D721Med (cell line): ENCODE measurements at regions not wholly inside any gene's neighbourhood (a gene's known extent, or its start where the extent isn't known, plus 50 kb on each side); places are given as distances from the start of the nearest gene placed in this dataset.
A peak's percentile ranks its signal among the peaks of the same experiment; 100 is the strongest.

Experiments used
- DNase-seq: peaks from one replicate; pipeline ENCODE4 v3.0.0; 2011; ENCODE audit warnings: low spot score; ENCODE audit not compliant: insufficient read length
- FAIRE-seq: peaks from 2 replicates; lab custom pipeline; 2011; peaks lifted over from hg19 to GRCh38; lab: Jason Lieb, UNC
- CTCF ChIP-seq: IDR thresholded peaks from 2 replicates; pipeline ENCODE4 v1.5.1; 2012; ENCODE audit warnings: mild to moderate bottlenecking, control low read depth; ENCODE audit not compliant: insufficient read depth; ENCODE audit errors: missing control alignments

DNA sequence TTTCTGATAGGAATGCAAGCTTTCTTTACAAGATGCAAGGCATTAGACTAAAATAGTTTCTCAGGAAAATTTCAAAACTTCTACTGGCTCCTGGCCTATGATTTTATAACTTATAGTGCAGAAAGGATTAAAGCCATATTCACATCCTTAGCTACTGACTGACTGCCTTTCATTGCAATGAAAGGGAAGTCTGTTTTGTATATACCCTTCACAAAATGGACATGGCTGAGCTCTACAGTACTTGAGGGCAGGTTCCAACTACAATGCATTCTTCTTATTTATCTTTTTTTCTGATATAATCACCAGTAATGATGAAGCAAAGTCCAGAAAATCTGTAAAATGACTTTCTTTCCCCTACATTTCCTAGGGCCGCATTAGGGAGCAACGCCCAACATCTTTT is 100.5 kb upstream of the ESRRG start:
- no peak for TF ChIP-seq CTCF
- DNase-seq (no peak), FAIRE-seq (no peak)

- TF ChIP-seq CTCF = no peak
These were observed 99.3 kb upstream of the ESRRG start for GRCh38 chr1:216822480-216822879.

GRCh38 chr1:216820345-216820744 is 97.1 kb upstream of the ESRRG start:
- no peak for TF ChIP-seq CTCF
- FAIRE-seq (peak; percentile 91), DNase-seq (no peak)

More at GRCh38 chr1:216822480-216822879, 99.3 kb upstream of the ESRRG start:
- DNase-seq (no peak), FAIRE-seq (peak; percentile 55)

DNA sequence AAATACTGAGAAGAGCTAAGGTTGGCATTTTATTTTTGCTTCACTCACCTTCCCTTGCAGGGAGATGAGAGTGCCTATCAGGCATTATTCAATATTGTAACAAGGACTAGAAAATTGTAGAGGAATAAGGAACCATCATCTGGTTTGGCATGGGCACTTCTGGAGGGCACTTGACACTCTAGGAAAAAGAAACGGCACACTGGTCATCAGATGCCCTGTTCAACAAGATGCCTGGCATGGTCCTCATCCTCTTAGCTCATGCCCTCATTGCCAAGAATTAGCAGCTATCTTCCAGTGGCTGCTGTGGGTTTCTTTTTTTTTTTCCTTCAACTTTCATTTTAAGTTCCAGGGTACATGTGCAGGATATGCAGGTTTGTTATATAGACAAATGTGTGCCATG is 95.1 kb upstream of the ESRRG start:
- DNase-seq (no peak), FAIRE-seq (no peak)
- TF ChIP-seq CTCF = no peak

- DNase-seq = no peak
- no peak for FAIRE-seq
- TF ChIP-seq CTCF = no peak
These were observed 92.3 kb upstream of the ESRRG start for GRCh38 chr1:216815260-216816131.

- DNase-seq (no peak), FAIRE-seq (peak; percentile 94)
- TF ChIP-seq CTCF = no peak
These were observed 91.5 kb upstream of the ESRRG start for GRCh38 chr1:216814576-216815259.
